ENCODE measurements at regions not wholly inside any gene's neighbourhood (a gene's known extent, or its start where the extent isn't known, plus 50 kb on each side); places are given as distances from the start of the nearest gene placed in this dataset.

GRCh38 chr2:236762628-236763027 is 193.0 kb downstream of the ACKR3 start:
- no peak for TF ChIP-seq TAF1 (IDR thresholded peaks at IDR 0.05; ENCODE audit: low read depth, low read length)
- TF ChIP-seq POLR2A (IDR thresholded peaks at IDR 0.05; ENCODE audit: low read depth, low read length), result no peak
- no peak for TF ChIP-seq POLR2AphosphoS5 (IDR thresholded peaks at IDR 0.05; ENCODE audit: low read depth, low read length)
- TF ChIP-seq POU2F2 (IDR thresholded peaks at IDR 0.05; ENCODE audit: low read depth, low read length), result no peak
